ENCODE measurements at regions not wholly inside any gene's neighbourhood (a gene's known extent, or its start where the extent isn't known, plus 50 kb on each side); places are given as distances from the start of the nearest gene placed in this dataset.

GRCh38 chr11:57092028-57092698, 89.6 kb upstream of the LRRC55 start:
- H3K4me1 ChIP-seq, result no peaks in the 10 kb centered on the region
- H3K27me3 ChIP-seq, result no peaks in the 10 kb centered on the region
- no peak for DNase-seq
- H3K4me3 ChIP-seq, result no peak overlapping the region
- no peak overlapping the region for H3K27ac ChIP-seq
- intact Hi-C loops (cut with DNase I), result no loop called here
- H3K9me3 ChIP-seq, result no peaks in the 10 kb centered on the region
- H3K36me3 ChIP-seq, result no peaks in the 10 kb centered on the region
- no peak for TF ChIP-seq CTCF (IDR thresholded peaks at IDR 0.05)
- no peak for ATAC-seq

GRCh38 chr11:57094181-57094935, 87.4 kb upstream of the LRRC55 start:
- H3K4me1 ChIP-seq, result no peaks in the 10 kb centered on the region
- H3K27me3 ChIP-seq, result no peaks in the 10 kb centered on the region
- intact Hi-C loops (cut with DNase I), result no loop called here
- no peak overlapping the region for H3K4me3 ChIP-seq
- no peak for TF ChIP-seq CTCF (IDR thresholded peaks at IDR 0.05)
- ATAC-seq (no peak), DNase-seq (no peak)
- no peak overlapping the region for H3K27ac ChIP-seq
- H3K9me3 ChIP-seq, result no peaks in the 10 kb centered on the region
- no peaks in the 10 kb centered on the region for H3K36me3 ChIP-seq

GRCh38 chr11:57095417-57095816, 86.3 kb upstream of the LRRC55 start:
- ATAC-seq, result no peak
- Histone ChIP-seq H3K9me3 (no peaks in the 10 kb centered on the region), H3K27me3 (no peaks in the 10 kb centered on the region), H3K4me1 (no peaks in the 10 kb centered on the region), H3K36me3 (no peaks in the 10 kb centered on the region), H3K4me3 (no peak overlapping the region), H3K27ac (no peak overlapping the region)
- TF ChIP-seq CTCF (IDR thresholded peaks at IDR 0.05), result no peak
- no peak for DNase-seq
- intact Hi-C loops (cut with DNase I), result no loop called here

DNA sequence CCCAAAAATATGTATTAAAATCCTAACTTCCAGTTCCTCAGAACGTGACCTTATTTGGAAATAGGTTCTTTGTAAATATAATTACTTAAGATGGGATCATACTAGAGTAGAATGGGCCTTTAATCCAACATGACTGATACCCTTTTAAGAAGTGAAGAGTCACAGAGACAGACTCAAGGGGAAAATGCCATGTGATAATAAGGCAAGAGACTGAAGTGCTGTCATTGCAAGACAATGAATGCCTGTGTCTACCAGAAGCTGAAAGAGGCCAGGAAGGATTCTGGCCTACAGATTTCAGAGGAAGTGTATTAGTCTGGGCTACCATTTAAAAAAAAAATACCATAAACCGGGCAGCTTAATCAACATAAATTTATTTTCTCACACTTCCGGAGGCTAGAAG, 85.9 kb upstream of the LRRC55 start:
- H3K9me3 ChIP-seq, result no peaks in the 10 kb centered on the region
- no peak for TF ChIP-seq CTCF (IDR thresholded peaks at IDR 0.05)
- no peak overlapping the region for H3K4me3 ChIP-seq
- H3K36me3 ChIP-seq, result no peaks in the 10 kb centered on the region
- H3K4me1 ChIP-seq, result no peaks in the 10 kb centered on the region
- no peaks in the 10 kb centered on the region for H3K27me3 ChIP-seq
- intact Hi-C loops (cut with DNase I), result no loop called here
- ATAC-seq (no peak), DNase-seq (no peak)
- no peak overlapping the region for H3K27ac ChIP-seq

GRCh38 chr11:57097149-57097548, 84.6 kb upstream of the LRRC55 start:
- H3K27me3 ChIP-seq, result no peaks in the 10 kb centered on the region
- H3K27ac ChIP-seq, result no peak overlapping the region
- no peak overlapping the region for H3K4me3 ChIP-seq
- no peak for TF ChIP-seq CTCF (IDR thresholded peaks at IDR 0.05)
- intact Hi-C loops (cut with DNase I), result no loop called here
- no peaks in the 10 kb centered on the region for H3K36me3 ChIP-seq
- DNase-seq (no peak), ATAC-seq (no peak)
- H3K9me3 ChIP-seq, result no peaks in the 10 kb centered on the region
- H3K4me1 ChIP-seq, result no peaks in the 10 kb centered on the region

Measured in left lung (tissue), 4 donors.